ENCODE measurements at regions not wholly inside any gene's neighbourhood (a gene's known extent, or its start where the extent isn't known, plus 50 kb on each side); places are given as distances from the start of the nearest gene placed in this dataset.

DNA sequence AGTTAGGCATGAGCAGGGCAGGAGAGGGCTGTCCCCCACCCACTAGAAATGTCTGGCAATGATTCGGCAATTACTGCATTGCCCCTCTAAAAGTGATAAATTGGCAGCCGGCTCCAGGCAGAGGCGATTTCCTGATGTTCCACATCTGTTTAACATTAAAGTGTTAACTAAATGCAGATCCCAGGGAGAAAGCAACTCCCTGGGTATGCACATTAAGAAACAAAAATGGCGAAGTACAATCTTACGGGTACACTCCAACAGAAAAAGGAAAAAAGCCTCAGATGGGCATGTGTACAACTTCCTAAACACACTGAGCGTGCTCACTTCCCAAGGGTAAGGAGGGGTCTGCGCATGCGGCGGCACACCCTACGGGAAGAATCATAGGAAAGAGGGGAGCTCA is 314.4 kb downstream of the CASP12 start (continued):
- TF ChIP-seq ZNF280D (CRISPR knock-in tag; IDR thresholded peaks at IDR 0.05), result no peak
- TF ChIP-seq HNF1A (IDR thresholded peaks at IDR 0.05; ENCODE audit: low read depth), result no peak
- no peak for TF ChIP-seq HNF1A (CRISPR knock-in tag; IDR thresholded peaks at IDR 0.05; ENCODE audit: borderline replicate concordance)
- TF ChIP-seq MAFK (conservative IDR thresholded peaks at IDR 0.05 in 1 of 2, IDR thresholded peaks at IDR 0.05 in 1 of 2; ENCODE audit: low read length in 2 of 2), result no peak
- TF ChIP-seq, protein P1, sequence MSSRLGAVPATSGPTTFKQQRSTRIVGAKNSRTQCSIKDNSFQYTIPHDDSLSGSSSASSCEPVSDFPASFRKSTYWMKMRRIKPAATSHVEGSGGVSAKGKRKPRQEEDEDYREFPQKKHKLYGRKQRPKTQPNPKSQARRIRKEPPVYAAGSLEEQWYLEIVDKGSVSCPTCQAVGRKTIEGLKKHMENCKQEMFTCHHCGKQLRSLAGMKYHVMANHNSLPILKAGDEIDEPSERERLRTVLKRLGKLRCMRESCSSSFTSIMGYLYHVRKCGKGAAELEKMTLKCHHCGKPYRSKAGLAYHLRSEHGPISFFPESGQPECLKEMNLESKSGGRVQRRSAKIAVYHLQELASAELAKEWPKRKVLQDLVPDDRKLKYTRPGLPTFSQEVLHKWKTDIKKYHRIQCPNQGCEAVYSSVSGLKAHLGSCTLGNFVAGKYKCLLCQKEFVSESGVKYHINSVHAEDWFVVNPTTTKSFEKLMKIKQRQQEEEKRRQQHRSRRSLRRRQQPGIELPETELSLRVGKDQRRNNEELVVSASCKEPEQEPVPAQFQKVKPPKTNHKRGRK (CRISPR knock-in tag; IDR thresholded peaks at IDR 0.05), result no peak
- TF ChIP-seq FOXK1 (CRISPR knock-in tag; IDR thresholded peaks at IDR 0.05; ENCODE audit: borderline replicate concordance, low read depth), result no peak
- no peak for TF ChIP-seq ZNF691 (CRISPR knock-in tag; IDR thresholded peaks at IDR 0.05; ENCODE audit: borderline replicate concordance, low read depth)
- TF ChIP-seq, protein P2, sequence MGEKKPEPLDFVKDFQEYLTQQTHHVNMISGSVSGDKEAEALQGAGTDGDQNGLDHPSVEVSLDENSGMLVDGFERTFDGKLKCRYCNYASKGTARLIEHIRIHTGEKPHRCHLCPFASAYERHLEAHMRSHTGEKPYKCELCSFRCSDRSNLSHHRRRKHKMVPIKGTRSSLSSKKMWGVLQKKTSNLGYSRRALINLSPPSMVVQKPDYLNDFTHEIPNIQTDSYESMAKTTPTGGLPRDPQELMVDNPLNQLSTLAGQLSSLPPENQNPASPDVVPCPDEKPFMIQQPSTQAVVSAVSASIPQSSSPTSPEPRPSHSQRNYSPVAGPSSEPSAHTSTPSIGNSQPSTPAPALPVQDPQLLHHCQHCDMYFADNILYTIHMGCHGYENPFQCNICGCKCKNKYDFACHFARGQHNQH (CRISPR knock-in tag; IDR thresholded peaks at IDR 0.05), result no peak
- TF ChIP-seq RAD51 (IDR thresholded peaks at IDR 0.05; ENCODE audit: borderline replicate concordance), result no peak
